GM12878 (cell line): ENCODE measurements at regions not wholly inside any gene's neighbourhood (a gene's known extent, or its start where the extent isn't known, plus 50 kb on each side); places are given as distances from the start of the nearest gene placed in this dataset.

Experiments used
- ATAC-seq: fragments of 200-7000 bp; cut with Tn5 transposase; 3 replicates; pipeline ENCODE4 v1.9.1; 2020; ENCODE audit warnings: mild to moderate bottlenecking, moderate library complexity
- BruUV-seq: library from RNA; stranded (reverse); fragments of 400-500 nt; replicated peaks from 2 replicates; lab custom pipeline; 2021; lab: Mats Ljungman, UMichigan
- CTCF ChIA-PET: fragments of 300-600 bp; sonication (Branson Sonifier 250); formaldehyde crosslinking; extraction: SDS; loops from one replicate; lab custom pipeline; 2021; ENCODE audit warnings: inconsistent platforms; lab: Yijun Ruan, JAX
- POLR2A ChIA-PET: fragments of 350-600 bp; formaldehyde crosslinking; extraction: SDS; loops from one replicate; lab custom pipeline; 2021; ENCODE audit warnings: inconsistent platforms; lab: Charles Lee
- RAD21 ChIA-PET: fragments of 300-600 bp; sonication (Branson Sonifier 250); formaldehyde crosslinking; loops from one replicate; lab custom pipeline; 2023; ENCODE audit warnings: antibody characterized with exemption; ENCODE audit not compliant: unreplicated experiment; lab: Charles Lee
- SMC1A ChIA-PET: fragments of 300-600 bp; sonication (Branson Sonifier 250); formaldehyde crosslinking; loops from one replicate; lab custom pipeline; 2023; ENCODE audit not compliant: unreplicated experiment, uncharacterized antibody; lab: Charles Lee
- DNase-seq: peaks from one replicate; pipeline ENCODE4 v3.0.0-alpha.2; 2011; ENCODE audit warnings: low read depth, low spot score
- FAIRE-seq: peaks from 3 replicates; lab custom pipeline; 2011; peaks lifted over from hg19 to GRCh38; lab: Jason Lieb, UNC
- H2AFZ ChIP-seq: 2 replicates; pipeline ENCODE4 v1.6.0; 2011; ENCODE audit warnings: low read depth, low read length, control low read depth; ENCODE audit not compliant: control insufficient read depth
- H3K27ac ChIP-seq: 2 replicates; pipeline ENCODE4 v1.5.1; 2011; ENCODE audit warnings: control low read depth; ENCODE audit not compliant: control insufficient read depth, insufficient read depth
- H3K27me3 ChIP-seq, 2 experiments: replicated peaks in 1 of 2; 2 replicates each; pipeline versions ENCODE4 v1.6.0 to v1.6.1; 2011; ENCODE audit warnings: low read length in 1 of 2; ENCODE audit not compliant: control insufficient read depth in 2 of 2, insufficient read depth in 2 of 2
- H3K36me3 ChIP-seq, 2 experiments: 2 replicates each; pipeline ENCODE4 v1.5.1; 2011; ENCODE audit warnings: low read length in 1 of 2; ENCODE audit not compliant: control insufficient read depth in 2 of 2, insufficient read depth in 2 of 2
- H3K4me1 ChIP-seq: 2 replicates; pipeline ENCODE4 v1.6.1; 2011; ENCODE audit warnings: mild to moderate bottlenecking, low read length, moderate library complexity, mixed read lengths; ENCODE audit not compliant: control insufficient read depth, insufficient read depth
- H3K4me2 ChIP-seq: 2 replicates; pipeline ENCODE4 v1.6.0; 2011; ENCODE audit warnings: control low read depth; ENCODE audit not compliant: control insufficient read depth, insufficient read depth
- H3K4me3 ChIP-seq: fragments of 200-600 bp; sonication (generic); 2 replicates; pipeline ENCODE4 v1.5.1; 2016
- H3K79me2 ChIP-seq: 2 replicates; pipeline ENCODE4 v1.6.0; 2011; ENCODE audit warnings: low read length; ENCODE audit not compliant: control insufficient read depth, insufficient read depth
- H3K9ac ChIP-seq: 2 replicates; pipeline ENCODE4 v1.8.0; 2011; ENCODE audit warnings: low read length, control low read depth, mixed read lengths; ENCODE audit not compliant: control insufficient read depth, insufficient read depth
- H3K9me3 ChIP-seq: replicated peaks from 3 replicates; pipeline ENCODE4 v1.5.1; 2011; ENCODE audit warnings: mild to moderate bottlenecking, low read length; ENCODE audit not compliant: control insufficient read depth, insufficient read depth
- H4K20me1 ChIP-seq: 2 replicates; pipeline ENCODE4 v1.6.0; 2011; ENCODE audit not compliant: control insufficient read depth, insufficient read depth
- ATF7 ChIP-seq: fragments of 450-650 bp; IDR thresholded peaks from 2 replicates; pipeline ENCODE4 v1.6.1; 2016; ENCODE audit warnings: low read depth, mild to moderate bottlenecking
- CHD4 ChIP-seq: fragments of 200-600 bp; sonication (generic); IDR thresholded peaks from 2 replicates; pipeline ENCODE4 v1.6.1; 2016; ENCODE audit warnings: mild to moderate bottlenecking
- CTCF ChIP-seq, 3 experiments: IDR thresholded peaks in 2 of 3; conservative IDR thresholded peaks in 1 of 3; 2 replicates each; pipeline ENCODE4 v1.5.1; 2011; ENCODE audit warnings: low read depth in 3 of 3, low read length in 3 of 3, mild to moderate bottlenecking in 3 of 3, control low read depth in 2 of 3, moderate library complexity in 2 of 3, inconsistent platforms in 1 of 3, mixed read lengths in 1 of 3; ENCODE audit not compliant: control insufficient read depth in 2 of 3, insufficient read depth in 1 of 3; ENCODE audit errors: extremely low read depth in 1 of 3
- DPF2 ChIP-seq: fragments of 450-650 bp; IDR thresholded peaks from 2 replicates; pipeline ENCODE4 v1.6.1; 2017; ENCODE audit warnings: mild to moderate bottlenecking
- EP300 ChIP-seq, 2 experiments: fragments of 150-350 bp in 1 of 2; IDR thresholded peaks; 2 replicates each; pipeline ENCODE4 v1.6.1; 2011 to 2012; ENCODE audit warnings: low read depth in 2 of 2, low read length in 2 of 2, borderline replicate concordance in 1 of 2, improper control_type of control experiment in 1 of 2, inconsistent platforms in 1 of 2; ENCODE audit not compliant: control insufficient read depth in 1 of 2
- HCFC1 ChIP-seq: fragments of 150-350 bp; IDR thresholded peaks from 2 replicates; pipeline ENCODE4 v1.6.1; 2014; ENCODE audit warnings: low read length
- HDGF ChIP-seq: fragments of 450-650 bp; IDR thresholded peaks from 2 replicates; pipeline ENCODE4 v1.6.1; 2016; ENCODE audit warnings: antibody characterized with exemption
- MYB ChIP-seq: fragments of 150-350 bp; IDR thresholded peaks from 2 replicates; pipeline ENCODE4 v1.6.1; 2014; ENCODE audit warnings: mild to moderate bottlenecking, low read depth, low read length, borderline replicate concordance
- NBN ChIP-seq: fragments of 450-650 bp; IDR thresholded peaks from 2 replicates; pipeline ENCODE4 v1.6.1; 2016
- PAX5 ChIP-seq: IDR thresholded peaks from 2 replicates; pipeline ENCODE4 v1.6.1; 2011; ENCODE audit warnings: low read depth, low read length, borderline replicate concordance
- POLR2A ChIP-seq: IDR thresholded peaks from 2 replicates; pipeline ENCODE4 v1.6.1; 2011; ENCODE audit warnings: low read depth, mild to moderate bottlenecking, low read length
- POLR2AphosphoS2 ChIP-seq: IDR thresholded peaks from 2 replicates; pipeline ENCODE4 v1.6.1; 2011; ENCODE audit warnings: low read depth, mild to moderate bottlenecking, low read length, improper control_type of control experiment, moderate library complexity
- RAD21 ChIP-seq: IDR thresholded peaks from 2 replicates; pipeline ENCODE4 v1.6.1; 2011; ENCODE audit warnings: mild to moderate bottlenecking, low read depth, low read length, moderate library complexity; ENCODE audit not compliant: insufficient read depth
- SIX5 ChIP-seq: IDR thresholded peaks from 2 replicates; pipeline ENCODE4 v1.6.1; 2011; ENCODE audit warnings: mild to moderate bottlenecking, low read depth, low read length, moderate library complexity; ENCODE audit not compliant: severe bottlenecking
- SMAD5 ChIP-seq: IDR thresholded peaks from 2 replicates; pipeline ENCODE4 v1.6.1; 2016; ENCODE audit warnings: antibody characterized with exemption, low read depth
- SMC3 ChIP-seq: IDR thresholded peaks from 2 replicates; pipeline ENCODE4 v1.6.1; 2011; ENCODE audit warnings: low read length, improper control_type of control experiment, borderline replicate concordance
- STAT1 ChIP-seq: fragments of 450-650 bp; conservative IDR thresholded peaks from 2 replicates; pipeline ENCODE4 v1.6.1; 2014; ENCODE audit warnings: antibody characterized with exemption, mild to moderate bottlenecking
- TCF3 ChIP-seq: IDR thresholded peaks from 2 replicates; pipeline ENCODE4 v1.6.1; 2012; ENCODE audit warnings: low read depth, mild to moderate bottlenecking, low read length, borderline replicate concordance; ENCODE audit not compliant: insufficient read depth
- ZBTB4 ChIP-seq: fragments of 450-650 bp; formaldehyde crosslinking; IDR thresholded peaks from 2 replicates; pipeline ENCODE4 v1.4.0; 2022; ENCODE audit warnings: mild to moderate bottlenecking, moderate library complexity
- ZNF622 ChIP-seq: fragments of 450-650 bp; IDR thresholded peaks from 2 replicates; pipeline ENCODE4 v1.6.1; 2017; ENCODE audit warnings: mild to moderate bottlenecking, inconsistent platforms
- WGBS: methylation state at CpG from one replicate; pipeline ENCODE4 v1.1.6; 2016; ENCODE audit warnings: low lambda C conversion rate; ENCODE audit not compliant: insufficient replicate concordance, insufficient coverage; ENCODE audit errors: missing lambda C conversion rate; 5-methylcytosine and 5-hydroxymethylcytosine counted together
- in situ Hi-C: fragments of 300-500 bp; cut with MboI; formaldehyde crosslinking; loops from 9 replicates; pipeline ENCODE4 v1.14.3; 2018; ENCODE audit warnings: mixed read lengths
- intact Hi-C: fragments of 100-400 bp; cut with micrococcal nuclease; formaldehyde crosslinking; loops from one replicate; pipeline ENCODE4 v1.14.2; 2022; ENCODE audit not compliant: unreplicated experiment

GRCh38 chr9:91089405-91090129 lies 272.2 kb downstream of the AUH start (continued):
- no peak for TF ChIP-seq CHD4
- TF ChIP-seq EP300 (IDR thresholded peaks at IDR 0.05; ENCODE audit: borderline replicate concordance in 1 of 2, control insufficient read depth in 1 of 2, low read depth in 2 of 2, low read length in 2 of 2): no peak
- peak; percentile 82 for TF ChIP-seq RAD21
- TF ChIP-seq STAT1: no peak
- TF ChIP-seq PAX5: no peak
- TF ChIP-seq SMC3: peak; percentile 59; the same call in 1 of the 2 replicates
- TF ChIP-seq SIX5: no peak

- WGBS: 44% methylated on average over 5 of the region's 5 CpGs
- ATAC-seq: no peak
- POLR2A ChIA-PET: no interaction called here
- TF ChIP-seq POLR2AphosphoS2 (no peak), HDGF (no peak), POLR2A (no peak), SMAD5 (no peak), ATF7 (no peak), TCF3 (no peak), NBN (no peak), ZBTB4 (no peak), SIX5 (no peak), DPF2 (no peak), MYB (no peak), ZNF622 (no peak), HCFC1 (no peak), CTCF (IDR thresholded peaks at IDR 0.05 in 2 of 3, conservative IDR thresholded peaks at IDR 0.05 in 1 of 3; ENCODE audit: control insufficient read depth in 2 of 3, extremely low read depth in 1 of 3, insufficient read depth in 1 of 3, low read depth in 3 of 3, low read length in 3 of 3) (no peak)
These were observed 271.6 kb downstream of the AUH start for GRCh38 chr9:91090130-91090410.

More at GRCh38 chr9:91090130-91090410, 271.6 kb downstream of the AUH start:
- peaks cover 0 to 1% of the 10 kb centered on the region in 2 experiments; a peak in 3 of 4 replicates for H3K27me3 ChIP-seq
- no peak overlapping the region for H3K4me2 ChIP-seq
- H4K20me1 ChIP-seq: no peaks in the 10 kb centered on the region; the same call in 1 of the 2 replicates
- no peaks in the 10 kb centered on the region for H3K36me3 ChIP-seq
- no peaks in the 10 kb centered on the region; the same call in 2 of the 3 replicates for H3K9me3 ChIP-seq
- BruUV-seq: no TSS peak
- H2AFZ ChIP-seq: no peak overlapping the region
- no peak for DNase-seq
- SMC1A ChIA-PET: interaction anchor here (1.0 to 3.0 kb wide), 3 partner anchors 174 to 338 kb away, joined by 3 to 17 read pairs (median 3); no protein-coding TSS in a partner anchor
- CTCF ChIA-PET: interaction anchor here (0.6 to 2.0 kb wide), 8 partner anchors 61 to 343 kb away, joined by 3 to 25 read pairs (median 4); no protein-coding TSS in a partner anchor
- FAIRE-seq: no peak
- H3K79me2 ChIP-seq: no peaks in the 10 kb centered on the region
- no peak overlapping the region for H3K9ac ChIP-seq
- H3K4me1 ChIP-seq: no peaks in the 10 kb centered on the region
- no peak overlapping the region for H3K4me3 ChIP-seq
- intact Hi-C loops (no loop called here), in situ Hi-C loops (no loop called here)
- RAD21 ChIA-PET: interaction anchor here (0.5 to 2.6 kb wide), 6 partner anchors 9 to 409 kb away, joined by 3 to 21 read pairs (median 3); no protein-coding TSS in a partner anchor
- H3K27ac ChIP-seq: no peak overlapping the region
